ENCODE measurements at regions not wholly inside any gene's neighbourhood (a gene's known extent, or its start where the extent isn't known, plus 50 kb on each side); places are given as distances from the start of the nearest gene placed in this dataset.

- no peak for TF ChIP-seq CTCF (conservative IDR thresholded peaks at IDR 0.05)
- H3K27ac Mint-ChIP-seq = no peak overlapping the region
- H2BK20ac ChIP-seq (ENCODE audit: low read depth, low read length, poor library complexity, severe bottlenecking) = no peak overlapping the region
- H3K4me3 Mint-ChIP-seq = no peak overlapping the region
- DNase-seq = no peak
- no peaks in the 10 kb centered on the region for H3K9me3 ChIP-seq (ENCODE audit: control insufficient read depth, low read depth, low read length)
- no CpG with 5 or more reads among the region's 3 CpGs for WGBS (ENCODE audit: extremely low coverage, insufficient read length, low lambda C conversion rate)
- H3K56ac ChIP-seq (ENCODE audit: insufficient read length, low read depth, low read length) = no peak overlapping the region
- H3K23ac ChIP-seq (ENCODE audit: insufficient read length, low read depth, low read length) = no peak overlapping the region
- no peak overlapping the region for H2BK120ac ChIP-seq (ENCODE audit: low read depth, low read length, poor library complexity, severe bottlenecking)
- no peak overlapping the region for H2BK15ac ChIP-seq (ENCODE audit: low read depth, low read length)
- H3K9ac ChIP-seq (ENCODE audit: extremely low read depth, insufficient read length, low read length) = no peak overlapping the region
- no peaks in the 10 kb centered on the region for H3K23me2 ChIP-seq (ENCODE audit: insufficient read length, low read depth, low read length, poor library complexity, severe bottlenecking)
- H4K8ac ChIP-seq (replicated peaks; ENCODE audit: insufficient read length, low read depth, low read length) = no peak overlapping the region
- no peaks in the 10 kb centered on the region for H3K9me3 Mint-ChIP-seq
- H3K27ac ChIP-seq (ENCODE audit: insufficient read length, low read depth, low read length) = no peak overlapping the region
- no peaks in the 10 kb centered on the region for H3K27me3 ChIP-seq (ENCODE audit: insufficient read depth, low read length)
- H3K79me2 ChIP-seq (ENCODE audit: insufficient read depth, low read length) = no peaks in the 10 kb centered on the region
- H2AK5ac ChIP-seq (ENCODE audit: insufficient read length, low read length) = no peak overlapping the region
- no peak overlapping the region for H4K5ac ChIP-seq (ENCODE audit: insufficient read length, low read depth, low read length)
- H2BK5ac ChIP-seq (ENCODE audit: insufficient read length, low read length) = no peak overlapping the region
- H3K4ac ChIP-seq (ENCODE audit: low read depth, low read length) = no peak overlapping the region
- no peaks in the 10 kb centered on the region for H3K4me1 Mint-ChIP-seq
- H3K36me3 Mint-ChIP-seq (ENCODE audit: insufficient read depth in 1 of 3, low read depth in 3 of 3) = no peaks in the 10 kb centered on the region
- peaks cover 2% of the 10 kb centered on the region; the same call in 1 of the 2 replicates for H3K27me3 Mint-ChIP-seq (ENCODE audit: low read depth)
- H3T11ph ChIP-seq (ENCODE audit: low read length) = no peak overlapping the region
- no peak overlapping the region for H2BK12ac ChIP-seq (ENCODE audit: insufficient read length, low read depth, low read length)
- H3K4me2 ChIP-seq (ENCODE audit: insufficient read depth, insufficient read length, low read length) = no peak overlapping the region
- no peaks in the 10 kb centered on the region for H3K4me1 ChIP-seq (ENCODE audit: insufficient read depth, low read length)
- H4K91ac ChIP-seq (ENCODE audit: insufficient read length, low read depth, low read length) = no peak overlapping the region
- H3K18ac ChIP-seq (ENCODE audit: insufficient read length, low read depth, low read length) = no peak overlapping the region
- H3K79me1 ChIP-seq (ENCODE audit: insufficient read depth, low read depth, low read length, poor library complexity, severe bottlenecking) = no peaks in the 10 kb centered on the region
- no peak overlapping the region for H2AFZ ChIP-seq (ENCODE audit: low read length)
- H4K20me1 ChIP-seq (ENCODE audit: control insufficient read depth, insufficient read depth, insufficient read length) = no peaks in the 10 kb centered on the region
- no peak overlapping the region for H3K14ac ChIP-seq (ENCODE audit: insufficient read depth, low read length)
Measured at GRCh38 chr4:98827661-98828060, 101.3 kb downstream of the EIF4E start.

All from H9 (cell line).